ENCODE measurements at regions not wholly inside any gene's neighbourhood (a gene's known extent, or its start where the extent isn't known, plus 50 kb on each side); places are given as distances from the start of the nearest gene placed in this dataset.

- DNase-seq (ENCODE audit: low read depth in 3 of 3, low spot score in 1 of 3) = no peak
Measured at GRCh38 chr1:199040076-199040905, 401.5 kb downstream of the PTPRC start.

- DNase-seq (ENCODE audit: low read depth in 3 of 3, low spot score in 1 of 3) = no peak
Measured at GRCh38 chr1:199041173-199041914, 402.5 kb downstream of the PTPRC start.

GRCh38 chr1:199042193-199042592 is 403.4 kb downstream of the PTPRC start:
- DNase-seq (ENCODE audit: low read depth in 3 of 3, low spot score in 1 of 3) = no peak

- DNase-seq (ENCODE audit: low read depth in 3 of 3, low spot score in 1 of 3) = no peak
Measured at GRCh38 chr1:199044191-199044590, 405.4 kb downstream of the PTPRC start.

- DNase-seq (ENCODE audit: low read depth in 3 of 3, low spot score in 1 of 3) = no peak
Measured at GRCh38 chr1:199046618-199047017, 407.8 kb downstream of the PTPRC start.

- DNase-seq (ENCODE audit: low read depth in 3 of 3, low spot score in 1 of 3) = no peak
Measured at GRCh38 chr1:199054694-199055093, 415.9 kb downstream of the PTPRC start.

- no peak for DNase-seq (ENCODE audit: low read depth in 3 of 3, low spot score in 1 of 3)
Measured at GRCh38 chr1:199057322-199057721, 418.5 kb downstream of the PTPRC start.

GRCh38 chr1:199058281-199058680 is 419.4 kb downstream of the PTPRC start:
- no peak for DNase-seq (ENCODE audit: low read depth in 3 of 3, low spot score in 1 of 3)

GRCh38 chr1:199064971-199065370 is 426.1 kb downstream of the PTPRC start:
- DNase-seq (ENCODE audit: low read depth in 3 of 3, low spot score in 1 of 3) = no peak

GRCh38 chr1:199067483-199067882 is 428.6 kb downstream of the PTPRC start:
- DNase-seq (ENCODE audit: low read depth in 3 of 3, low spot score in 1 of 3) = no peak

- DNase-seq (ENCODE audit: low read depth in 3 of 3, low spot score in 1 of 3) = no peak
Measured at GRCh38 chr1:199071080-199071479, 432.2 kb downstream of the PTPRC start.

- no peak for DNase-seq (ENCODE audit: low read depth in 3 of 3, low spot score in 1 of 3)
Measured at GRCh38 chr1:199073166-199073565, 434.3 kb downstream of the PTPRC start.

GRCh38 chr1:199075792-199076191 is 437.0 kb downstream of the PTPRC start:
- DNase-seq (ENCODE audit: low read depth in 3 of 3, low spot score in 1 of 3) = no peak

- no peak for DNase-seq (ENCODE audit: low read depth in 3 of 3, low spot score in 1 of 3)
Measured at GRCh38 chr1:199079994-199080393, 441.2 kb downstream of the PTPRC start.

GRCh38 chr1:199081739-199082138 is 442.9 kb downstream of the PTPRC start:
- DNase-seq (ENCODE audit: low read depth in 3 of 3, low spot score in 1 of 3) = no peak

GRCh38 chr1:199082778-199083389 is 444.0 kb downstream of the PTPRC start:
- no peak for DNase-seq (ENCODE audit: low read depth in 3 of 3, low spot score in 1 of 3)

GRCh38 chr1:199083680-199084079 is 444.8 kb downstream of the PTPRC start:
- DNase-seq (ENCODE audit: low read depth in 3 of 3, low spot score in 1 of 3) = no peak

- no peak for DNase-seq (ENCODE audit: low read depth in 3 of 3, low spot score in 1 of 3)
Measured at GRCh38 chr1:199084293-199084692, 445.5 kb downstream of the PTPRC start.

- no peak for DNase-seq (ENCODE audit: low read depth in 3 of 3, low spot score in 1 of 3)
Measured at GRCh38 chr1:199085903-199086302, 447.1 kb downstream of the PTPRC start.

GRCh38 chr1:199087144-199087543 is 448.3 kb downstream of the PTPRC start:
- no peak for DNase-seq (ENCODE audit: low read depth in 3 of 3, low spot score in 1 of 3)

- peak in 1 of 3 donors; percentile 2 for DNase-seq (ENCODE audit: low read depth in 3 of 3, low spot score in 1 of 3)
Measured at GRCh38 chr1:199089393-199090122, 450.7 kb downstream of the PTPRC start.

All from stimulated activated CD4-positive, alpha-beta T cell treated with anti-CD3 and anti-CD28 coated beads, TNF-alpha, amount 100 ng/mL, for 1 hour (primary cell).